ENCODE measurements at regions not wholly inside any gene's neighbourhood (a gene's known extent, or its start where the extent isn't known, plus 50 kb on each side); places are given as distances from the start of the nearest gene placed in this dataset.

DNA sequence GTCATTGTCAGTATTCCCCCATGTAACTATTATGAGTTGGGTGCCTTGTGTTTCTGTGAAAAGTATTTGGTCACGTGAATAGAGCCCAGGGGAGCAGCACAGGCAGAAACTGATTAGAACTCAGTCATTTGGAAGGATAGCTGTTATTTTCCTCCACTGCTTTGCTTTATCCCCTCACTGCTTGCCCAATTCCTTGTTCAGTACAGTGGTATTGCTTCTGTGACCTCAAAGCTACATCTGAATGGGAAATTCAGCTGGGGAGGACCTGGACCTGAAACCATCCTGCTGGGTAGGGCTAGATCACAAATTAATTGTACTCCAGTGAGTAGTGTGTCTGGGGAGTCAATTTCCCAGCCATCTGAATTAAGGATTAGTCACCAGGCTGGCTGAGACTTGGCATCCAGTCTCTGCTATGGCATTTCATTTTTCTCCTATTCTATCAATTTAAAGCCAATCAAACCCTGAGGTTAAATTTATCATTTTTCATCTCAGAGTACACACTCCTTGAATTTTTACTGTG, 1231.6 kb upstream of the GYPC start:
- no peak for DNase-seq (ENCODE audit: low read depth)
- no peak overlapping the region for H3K4me3 ChIP-seq (ENCODE audit: low read length)
- TF ChIP-seq, protein P1, sequence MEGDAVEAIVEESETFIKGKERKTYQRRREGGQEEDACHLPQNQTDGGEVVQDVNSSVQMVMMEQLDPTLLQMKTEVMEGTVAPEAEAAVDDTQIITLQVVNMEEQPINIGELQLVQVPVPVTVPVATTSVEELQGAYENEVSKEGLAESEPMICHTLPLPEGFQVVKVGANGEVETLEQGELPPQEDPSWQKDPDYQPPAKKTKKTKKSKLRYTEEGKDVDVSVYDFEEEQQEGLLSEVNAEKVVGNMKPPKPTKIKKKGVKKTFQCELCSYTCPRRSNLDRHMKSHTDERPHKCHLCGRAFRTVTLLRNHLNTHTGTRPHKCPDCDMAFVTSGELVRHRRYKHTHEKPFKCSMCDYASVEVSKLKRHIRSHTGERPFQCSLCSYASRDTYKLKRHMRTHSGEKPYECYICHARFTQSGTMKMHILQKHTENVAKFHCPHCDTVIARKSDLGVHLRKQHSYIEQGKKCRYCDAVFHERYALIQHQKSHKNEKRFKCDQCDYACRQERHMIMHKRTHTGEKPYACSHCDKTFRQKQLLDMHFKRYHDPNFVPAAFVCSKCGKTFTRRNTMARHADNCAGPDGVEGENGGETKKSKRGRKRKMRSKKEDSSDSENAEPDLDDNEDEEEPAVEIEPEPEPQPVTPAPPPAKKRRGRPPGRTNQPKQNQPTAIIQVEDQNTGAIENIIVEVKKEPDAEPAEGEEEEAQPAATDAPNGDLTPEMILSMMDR (conservative IDR thresholded peaks at IDR 0.05; ENCODE audit: low read length): no peak

DNA sequence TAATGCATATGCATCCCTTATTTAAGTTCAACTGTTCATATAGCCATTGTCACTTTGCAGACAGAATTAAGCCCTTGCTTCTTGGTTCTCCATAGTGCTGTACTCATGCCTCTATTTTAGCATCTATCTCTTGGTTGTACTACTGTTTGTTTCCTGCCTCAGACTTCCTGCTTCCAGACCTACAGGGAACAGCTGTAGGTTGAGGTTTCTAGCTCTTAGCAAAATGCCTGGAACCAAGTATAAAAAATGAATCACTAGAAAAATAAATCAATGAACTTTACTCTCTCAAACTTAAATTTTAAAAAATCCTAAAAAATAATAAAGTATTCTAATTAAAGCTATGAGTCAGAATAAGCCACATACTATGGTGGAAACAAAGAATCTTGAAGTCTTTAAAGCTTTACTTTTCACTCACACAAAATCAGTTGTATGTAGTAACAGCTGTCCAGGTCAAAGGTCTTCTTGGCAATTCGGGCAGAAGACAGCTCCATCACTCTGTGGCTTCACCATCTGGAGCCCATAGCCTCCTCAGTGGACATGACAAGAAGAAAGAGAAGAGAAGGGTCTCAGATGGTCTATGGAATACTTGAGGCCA, 1228.1 kb upstream of the GYPC start:
- H3K4me3 ChIP-seq (ENCODE audit: low read length): no peak overlapping the region
- no peak for DNase-seq (ENCODE audit: low read depth)
- TF ChIP-seq, protein P1 (conservative IDR thresholded peaks at IDR 0.05; ENCODE audit: low read length): no peak

DNA sequence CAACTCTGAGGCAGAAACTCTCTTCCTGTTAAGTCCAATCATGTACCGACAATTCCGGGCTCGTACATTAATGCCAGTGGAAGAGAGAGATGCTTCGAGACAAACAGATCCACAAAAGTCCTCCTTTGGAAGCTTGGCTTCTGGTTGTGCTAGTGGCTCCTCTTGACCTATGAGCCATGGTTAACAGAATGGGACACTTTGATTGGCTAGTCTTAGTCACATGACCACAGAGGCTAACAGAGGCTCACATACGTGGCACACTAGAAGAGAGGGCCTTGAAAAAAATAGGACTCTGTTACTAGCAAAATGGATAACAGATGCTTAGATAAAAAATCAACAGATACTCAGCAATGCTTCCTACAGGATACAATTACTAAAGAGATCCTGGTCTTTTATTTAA, 1211.9 kb upstream of the GYPC start:
- H3K4me3 ChIP-seq (ENCODE audit: low read length): no peak overlapping the region
- DNase-seq (ENCODE audit: low read depth): no peak
- TF ChIP-seq, protein P1 (conservative IDR thresholded peaks at IDR 0.05; ENCODE audit: low read length): no peak

DNA sequence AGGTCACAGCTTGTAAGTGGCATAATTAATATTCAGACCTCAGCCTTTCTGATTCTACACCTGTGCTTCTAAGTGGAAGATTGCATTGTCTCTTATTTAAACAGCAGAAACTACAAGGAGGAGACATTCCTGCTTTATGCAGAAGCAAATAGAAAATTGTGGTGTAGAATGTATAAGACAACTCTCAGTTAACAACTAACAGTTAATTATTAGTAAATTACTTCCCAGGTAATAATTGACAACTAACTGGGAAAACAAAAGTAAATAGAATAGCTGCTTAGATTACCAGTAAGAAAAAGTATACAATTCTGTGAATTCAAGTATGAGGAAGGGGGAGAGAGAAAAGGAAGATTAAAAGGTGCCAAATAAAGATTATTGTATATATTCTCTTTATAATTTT, 1210.5 kb upstream of the GYPC start:
- TF ChIP-seq, protein P1 (conservative IDR thresholded peaks at IDR 0.05; ENCODE audit: low read length): no peak
- DNase-seq (ENCODE audit: low read depth): no peak
- H3K4me3 ChIP-seq (ENCODE audit: low read length): no peak overlapping the region

DNA sequence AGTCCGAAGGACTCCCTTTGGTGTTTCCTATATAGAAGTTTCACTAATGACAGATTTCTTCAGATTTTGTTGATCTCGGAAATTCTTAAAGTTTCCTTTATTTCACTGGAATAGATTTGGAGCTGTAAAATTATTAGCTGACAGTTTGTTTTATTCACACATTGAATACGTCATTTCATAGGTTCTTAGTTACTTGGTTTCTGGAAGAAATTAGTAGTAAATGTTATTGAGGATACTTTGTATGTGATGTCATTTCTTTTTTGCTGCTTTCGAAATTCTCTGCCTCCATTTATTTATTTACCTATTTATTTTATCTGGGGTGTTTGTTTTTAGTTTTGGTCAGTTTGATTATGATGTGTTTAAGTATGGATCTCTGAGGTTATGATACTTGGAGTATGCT, 1205.9 kb upstream of the GYPC start:
- TF ChIP-seq, protein P1 (conservative IDR thresholded peaks at IDR 0.05; ENCODE audit: low read length): no peak
- no peak for DNase-seq (ENCODE audit: low read depth)
- no peak overlapping the region for H3K4me3 ChIP-seq (ENCODE audit: low read length)

DNA sequence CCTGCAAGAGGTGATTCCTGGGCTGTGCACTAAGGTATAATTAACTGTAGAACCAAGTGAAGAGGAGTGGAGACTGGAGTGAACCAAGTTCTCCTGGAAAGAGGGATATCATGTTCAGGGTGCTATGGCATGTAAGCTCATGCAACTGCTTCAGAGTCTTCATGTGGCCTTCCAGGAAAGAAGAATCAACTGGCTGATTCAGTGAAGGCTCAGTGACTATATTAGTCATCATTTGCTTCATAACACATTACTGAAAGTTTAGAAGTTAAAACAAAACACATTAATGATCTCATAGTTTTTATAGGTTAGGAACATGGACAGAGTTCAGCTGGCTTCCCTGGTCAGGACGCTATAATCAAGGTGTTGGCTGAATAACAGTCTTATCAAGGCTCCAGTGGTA, 1200.8 kb upstream of the GYPC start:
- no peak for DNase-seq (ENCODE audit: low read depth)
- no peak overlapping the region for H3K4me3 ChIP-seq (ENCODE audit: low read length)
- TF ChIP-seq, protein P1 (conservative IDR thresholded peaks at IDR 0.05; ENCODE audit: low read length): no peak

DNA sequence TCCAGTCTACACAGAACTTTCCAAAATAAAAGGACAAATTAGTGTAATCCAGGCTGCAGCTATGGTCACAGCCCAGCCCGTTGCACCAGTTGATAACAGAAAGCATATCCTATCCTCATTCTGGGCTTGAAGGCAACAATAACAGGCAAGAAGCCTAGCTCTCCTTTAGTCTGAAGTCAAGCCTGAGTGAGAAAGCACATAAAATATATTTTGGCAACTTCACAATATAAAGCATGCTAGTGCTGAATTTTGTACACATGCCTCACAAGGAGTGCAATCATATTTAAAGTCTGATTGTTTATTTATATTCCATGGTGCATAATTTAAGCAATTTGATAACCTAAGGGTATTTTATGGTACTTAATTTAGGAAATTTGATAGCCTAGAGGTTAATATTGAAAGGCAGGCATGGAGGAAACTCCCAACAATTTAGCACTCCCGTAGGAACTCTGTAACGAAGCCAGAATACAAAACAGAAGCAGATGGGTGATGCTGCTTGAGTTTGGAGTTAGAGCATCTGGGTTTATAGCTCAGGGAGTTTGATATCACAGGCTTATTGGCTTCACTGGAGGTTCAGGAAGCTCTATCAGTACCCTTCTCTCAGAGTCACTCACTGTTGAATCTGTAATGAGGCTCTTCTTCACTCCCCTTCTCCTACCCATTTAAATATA, 1199.1 kb upstream of the GYPC start:
- no peak for DNase-seq (ENCODE audit: low read depth)
- TF ChIP-seq, protein P1 (conservative IDR thresholded peaks at IDR 0.05; ENCODE audit: low read length): no peak
- no peak overlapping the region for H3K4me3 ChIP-seq (ENCODE audit: low read length)
